CD4-positive, alpha-beta T cell treated with Interleukin-17A for 4 hours (primary cell): ENCODE measurements at regions not wholly inside any gene's neighbourhood (a gene's known extent, or its start where the extent isn't known, plus 50 kb on each side); places are given as distances from the start of the nearest gene placed in this dataset.

Source experiments
- DNase-seq: peaks from one replicate; pipeline ENCODE4 v3.0.0-alpha.2; 2020; ENCODE audit warnings: mixed read lengths

- no peak for DNase-seq
Observed at GRCh38 chr19:5392486-5392885, 51.9 kb upstream of the PTPRS start.

DNA sequence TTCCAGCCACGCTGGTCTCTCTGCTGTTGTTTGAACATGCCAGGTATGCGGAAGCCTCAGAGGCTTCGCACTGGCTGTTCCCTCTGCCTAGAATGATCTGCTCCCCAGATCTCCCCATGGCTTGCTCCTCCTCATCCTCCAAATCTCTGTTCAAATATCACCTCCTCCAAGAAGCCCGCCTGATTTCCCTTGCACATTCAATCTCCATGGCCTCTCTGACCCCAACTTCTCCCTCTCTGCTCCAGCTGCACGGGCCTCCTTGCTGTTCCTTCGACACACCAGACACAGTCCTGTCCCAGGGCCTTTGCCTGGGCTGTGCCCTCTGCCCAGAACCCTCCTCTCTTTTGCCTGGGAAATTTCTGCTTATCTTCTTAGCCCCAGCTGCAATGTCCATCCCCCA, 52.5 kb upstream of the PTPRS start:
- no peak for DNase-seq

GRCh38 chr19:5394551-5395505, 54.2 kb upstream of the PTPRS start:
- no peak for DNase-seq

GRCh38 chr19:5395556-5395955, 54.9 kb upstream of the PTPRS start:
- no peak for DNase-seq

- DNase-seq = no peak
Observed at GRCh38 chr19:5396096-5396939, 55.7 kb upstream of the PTPRS start.

DNA sequence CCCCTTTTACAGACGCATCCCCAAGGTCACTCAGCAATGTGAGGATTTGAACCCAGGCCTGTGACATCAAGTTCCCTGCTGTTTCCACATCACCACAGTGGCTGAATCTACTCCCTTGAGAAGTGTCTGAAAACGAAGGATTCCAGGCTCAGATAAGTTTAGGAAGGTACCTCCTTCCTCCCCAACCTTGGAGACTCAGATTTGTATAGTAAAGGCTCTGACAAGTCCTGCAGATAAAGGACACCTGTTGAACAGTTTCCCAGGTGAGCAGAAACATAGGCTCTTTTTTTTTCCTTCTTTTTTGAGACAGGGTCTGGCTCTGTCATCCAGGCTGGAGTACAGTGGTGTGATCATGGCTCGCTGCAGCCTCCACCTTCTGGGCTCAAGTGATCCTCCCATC, 56.4 kb upstream of the PTPRS start:
- no peak for DNase-seq

- no peak for DNase-seq
Observed at GRCh38 chr19:5397804-5398692, 57.2 kb upstream of the ZNRF4 start.

GRCh38 chr19:5398693-5399057, 56.5 kb upstream of the ZNRF4 start:
- no peak for DNase-seq

DNA sequence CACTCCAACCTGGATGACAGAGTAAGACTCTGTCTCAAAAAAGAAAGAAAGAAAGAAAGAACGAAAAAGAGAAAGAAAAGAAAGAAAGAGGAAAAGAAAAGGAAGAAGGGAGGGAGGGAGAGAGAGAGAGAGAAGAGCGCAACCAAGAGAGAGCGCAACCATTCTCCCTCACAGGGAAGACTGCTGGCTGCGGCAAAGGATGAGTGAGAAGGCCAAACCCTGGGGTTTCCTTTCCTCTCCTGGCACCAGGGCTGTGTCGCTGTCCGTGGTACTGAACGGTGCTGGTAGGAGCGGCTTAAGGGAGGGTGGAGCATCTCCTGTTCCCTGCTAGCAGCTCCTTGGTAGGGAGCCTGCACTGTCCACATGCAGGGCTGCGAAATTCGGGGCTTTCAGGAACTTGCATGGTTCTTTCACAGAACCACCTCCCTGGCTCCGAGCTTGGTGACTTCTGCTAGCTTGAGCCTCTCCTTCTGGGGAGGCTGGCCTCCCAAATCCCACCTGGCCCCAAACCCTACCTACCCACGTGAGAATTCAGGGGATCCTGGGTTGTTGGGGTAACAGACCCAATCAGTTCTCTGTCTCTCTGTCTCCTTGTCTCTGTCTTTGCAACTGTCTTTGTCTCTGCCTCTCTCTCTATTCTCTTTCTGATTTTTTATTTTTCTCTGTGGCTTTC, 51.1 kb upstream of the ZNRF4 start:
- DNase-seq = peak; percentile 51
